Endothelial cell of umbilical vein (primary cell): ENCODE measurements at regions not wholly inside any gene's neighbourhood (a gene's known extent, or its start where the extent isn't known, plus 50 kb on each side); places are given as distances from the start of the nearest gene placed in this dataset.

Experiments
- CTCF ChIP-seq, 2 donors: IDR thresholded peaks; 1 replicate in 1 of 2; 2 replicates in 1 of 2; pipeline ENCODE4 v1.5.1; 2011; ENCODE audit warnings: low read length in 2 of 2, mild to moderate bottlenecking in 2 of 2, moderate library complexity in 2 of 2, control low read depth in 1 of 2, inconsistent platforms in 1 of 2, low read depth in 1 of 2; ENCODE audit not compliant: insufficient read depth in 1 of 2; ENCODE audit errors: extremely low read depth in 1 of 2
- EZH2 ChIP-seq: IDR thresholded peaks from 2 replicates; pipeline ENCODE4 v1.6.1; 2012; ENCODE audit warnings: borderline replicate concordance, low read depth, mild to moderate bottlenecking, moderate library complexity, low read length, inconsistent platforms; ENCODE audit not compliant: severe bottlenecking
- JUN ChIP-seq: IDR thresholded peaks from 2 replicates; pipeline ENCODE4 v1.6.1; 2011; ENCODE audit warnings: borderline replicate concordance, low read depth; ENCODE audit not compliant: insufficient read length, insufficient read depth
- MAX ChIP-seq: IDR thresholded peaks from 2 replicates; pipeline ENCODE4 v1.6.1; 2011; ENCODE audit not compliant: insufficient read depth, insufficient read length
- POLR2A ChIP-seq: IDR thresholded peaks from 2 replicates; pipeline ENCODE4 v1.6.1; 2012; ENCODE audit warnings: low read depth, mild to moderate bottlenecking, control low read depth, low read length
- POLR2AphosphoS5 ChIP-seq: IDR thresholded peaks from 2 replicates; pipeline ENCODE4 v1.6.1; 2012; ENCODE audit warnings: low read depth, mild to moderate bottlenecking, control low read depth, low read length, moderate library complexity; ENCODE audit not compliant: insufficient read depth

DNA sequence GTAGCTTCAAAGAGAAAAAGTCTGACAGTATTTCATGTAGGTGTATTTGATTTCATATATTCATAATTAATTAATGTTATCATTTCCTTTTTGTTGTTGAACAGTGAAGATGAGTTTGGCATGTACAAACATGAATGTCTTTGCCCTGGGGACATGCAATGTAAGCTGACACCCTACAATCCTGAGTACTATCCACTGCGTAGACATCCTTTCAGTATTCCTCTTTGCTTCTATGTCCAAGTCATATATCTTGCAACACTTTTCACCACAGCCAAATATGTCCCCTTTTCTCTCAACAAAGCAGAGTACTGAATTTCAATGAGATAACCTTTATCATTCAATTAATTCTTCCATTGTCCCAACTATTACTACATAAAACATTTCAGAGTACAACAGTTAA is 93.6 kb downstream of the GPR37 start:
- no peak for TF ChIP-seq CTCF (IDR thresholded peaks at IDR 0.05; ENCODE audit: extremely low read depth in 1 of 2, insufficient read depth in 1 of 2, low read depth in 1 of 2, low read length in 2 of 2)
- no peak for TF ChIP-seq JUN
- TF ChIP-seq EZH2 = no peak
- TF ChIP-seq MAX = no peak
- no peak for TF ChIP-seq POLR2AphosphoS5
- no peak for TF ChIP-seq POLR2A
